Upper lobe of left lung (tissue), 6 donors: ENCODE measurements at regions not wholly inside any gene's neighbourhood (a gene's known extent, or its start where the extent isn't known, plus 50 kb on each side); places are given as distances from the start of the nearest gene placed in this dataset.

ENCODE experiments used
- ATAC-seq, 2 donors: fragments of 200-7000 bp; cut with Tn5 transposase; one replicate each; pipeline ENCODE4 v1.9.1; 2022; ENCODE audit warnings: mild to moderate bottlenecking in 2 of 2, moderate library complexity in 2 of 2; ENCODE audit not compliant: low FRiP score in 2 of 2
- DNase-seq, 2 donors: peaks; one replicate each; pipeline ENCODE4 v3.0.0-alpha.2; 2019 to 2020
- H3K27ac ChIP-seq, 4 donors: fragments of 200-600 bp; sonication (generic); one replicate each; pipeline ENCODE4 v1.5.1; 2016 to 2019
- H3K27me3 ChIP-seq, 4 donors: fragments of 200-600 bp; sonication (generic); one replicate each; pipeline ENCODE4 v1.5.1; 2017 to 2019
- H3K36me3 ChIP-seq, 4 donors: fragments of 200-600 bp; sonication (generic); one replicate each; pipeline ENCODE4 v1.5.1; 2016 to 2019
- H3K4me1 ChIP-seq, 4 donors: fragments of 200-600 bp; sonication (generic); one replicate each; pipeline ENCODE4 v1.5.1; 2018 to 2019
- H3K4me3 ChIP-seq, 4 donors: fragments of 200-600 bp; sonication (generic); one replicate each; pipeline ENCODE4 v1.5.1; 2017 to 2019; ENCODE audit warnings: mild to moderate bottlenecking in 2 of 4, moderate library complexity in 1 of 4
- H3K9me3 ChIP-seq, 4 donors: fragments of 200-600 bp; sonication (generic); one replicate each; pipeline ENCODE4 v1.5.1; 2018 to 2019
- EP300 ChIP-seq, 4 donors: sonication (generic); formaldehyde crosslinking; IDR thresholded peaks; one replicate each; pipeline ENCODE4 v1.5.1; 2017; ENCODE audit warnings: antibody characterized with exemption in 4 of 4, control low read depth in 2 of 4
- POLR2A ChIP-seq, 4 donors: fragments of 450-650 bp; IDR thresholded peaks; one replicate each; pipeline ENCODE4 v1.5.1; 2016 to 2017; ENCODE audit warnings: antibody characterized with exemption in 4 of 4, mild to moderate bottlenecking in 2 of 4
- POLR2AphosphoS5 ChIP-seq, 2 donors: sonication (generic); formaldehyde crosslinking; IDR thresholded peaks; one replicate each; pipeline ENCODE4 v1.5.1; 2017; ENCODE audit warnings: antibody characterized with exemption in 2 of 2
- whole genome bisulfite sequencing, 2 donors: methylation state at CpG; one replicate each; pipeline ENCODE4 v1.1.5; 2017 to 2018; 5-methylcytosine and 5-hydroxymethylcytosine counted together
- TF ChIP-seq, protein P1 (sequence below), 6 experiments: fragments of 450-650 bp in 4 of 6; fragments of 200-600 bp in 2 of 6; sonication (generic) in 2 of 6; IDR thresholded peaks; one replicate each; pipeline ENCODE4 v1.5.1; 2016 to 2019; ENCODE audit warnings: antibody characterized with exemption in 6 of 6
- donor health status: DM: no; HTN: no; CAD: no; lungs with moderate emphysema.
- donor health status: DM: no; HTN: yes; CAD: no; lungs with severe emphysema.

DNA sequence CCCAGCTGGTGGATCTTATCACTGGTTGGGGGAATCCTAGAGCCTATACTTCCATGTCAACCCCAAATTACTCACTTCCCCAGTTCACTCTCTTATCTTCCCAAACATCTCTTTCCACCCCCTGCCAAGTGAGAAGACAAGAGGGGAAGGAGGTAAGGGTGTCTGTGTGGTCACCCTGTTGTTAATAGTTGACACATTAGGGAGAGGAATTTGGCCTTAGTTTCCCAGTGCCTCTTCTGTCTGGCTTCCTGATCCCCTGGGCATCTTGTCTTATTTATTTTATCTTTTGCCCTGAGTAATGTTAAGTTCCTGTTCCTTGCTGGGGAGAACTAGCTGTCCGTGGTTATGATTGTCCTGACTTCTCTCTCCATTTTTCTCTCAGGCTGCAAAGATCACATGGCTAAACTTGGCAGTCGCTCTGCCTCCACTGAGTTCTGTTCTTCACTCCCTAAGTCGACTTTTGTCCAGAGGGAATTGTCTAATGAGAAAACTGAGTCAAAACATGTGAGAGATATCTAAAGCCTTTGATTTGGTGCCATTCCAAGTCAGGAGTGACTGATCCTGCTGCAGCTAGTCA, 157.1 kb upstream of the SYT6 start:
- Histone ChIP-seq H3K4me3 (no peak overlapping the region), H3K36me3 (no peaks in the 10 kb centered on the region), H3K27me3 (no peaks in the 10 kb centered on the region), H3K9me3 (no peaks in the 10 kb centered on the region), H3K4me1 (no peaks in the 10 kb centered on the region), H3K27ac (no peak overlapping the region)
- WGBS, 2 donors: 35 to 37% methylated on average over 3 of the region's 3 CpGs
- ATAC-seq: peak; percentile 11 to 85
- DNase-seq: no peak
- TF ChIP-seq, protein P1, sequence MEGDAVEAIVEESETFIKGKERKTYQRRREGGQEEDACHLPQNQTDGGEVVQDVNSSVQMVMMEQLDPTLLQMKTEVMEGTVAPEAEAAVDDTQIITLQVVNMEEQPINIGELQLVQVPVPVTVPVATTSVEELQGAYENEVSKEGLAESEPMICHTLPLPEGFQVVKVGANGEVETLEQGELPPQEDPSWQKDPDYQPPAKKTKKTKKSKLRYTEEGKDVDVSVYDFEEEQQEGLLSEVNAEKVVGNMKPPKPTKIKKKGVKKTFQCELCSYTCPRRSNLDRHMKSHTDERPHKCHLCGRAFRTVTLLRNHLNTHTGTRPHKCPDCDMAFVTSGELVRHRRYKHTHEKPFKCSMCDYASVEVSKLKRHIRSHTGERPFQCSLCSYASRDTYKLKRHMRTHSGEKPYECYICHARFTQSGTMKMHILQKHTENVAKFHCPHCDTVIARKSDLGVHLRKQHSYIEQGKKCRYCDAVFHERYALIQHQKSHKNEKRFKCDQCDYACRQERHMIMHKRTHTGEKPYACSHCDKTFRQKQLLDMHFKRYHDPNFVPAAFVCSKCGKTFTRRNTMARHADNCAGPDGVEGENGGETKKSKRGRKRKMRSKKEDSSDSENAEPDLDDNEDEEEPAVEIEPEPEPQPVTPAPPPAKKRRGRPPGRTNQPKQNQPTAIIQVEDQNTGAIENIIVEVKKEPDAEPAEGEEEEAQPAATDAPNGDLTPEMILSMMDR (IDR thresholded peaks at IDR 0.05): no peak
- no peak for TF ChIP-seq EP300 (IDR thresholded peaks at IDR 0.05)
- no peak for TF ChIP-seq POLR2AphosphoS5 (IDR thresholded peaks at IDR 0.05)

DNA sequence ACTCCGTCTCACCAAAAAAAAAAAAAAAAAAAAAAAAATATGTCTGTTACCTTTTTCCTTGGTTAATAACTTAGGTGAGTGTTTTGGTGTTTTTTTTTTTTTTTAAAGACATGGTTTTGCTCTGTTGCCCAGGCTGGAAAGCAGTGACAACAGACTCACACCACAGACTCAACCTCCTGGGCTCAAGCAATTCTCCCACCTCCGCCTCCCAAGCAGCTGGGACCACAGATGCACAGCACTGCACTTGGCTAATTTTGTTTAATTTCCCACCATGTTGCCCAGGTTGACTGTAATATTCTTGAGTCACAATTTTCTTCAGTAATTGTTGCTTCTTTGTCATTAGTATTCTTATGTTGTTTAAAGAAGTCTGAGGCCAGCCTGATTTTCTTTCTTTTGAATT, 149.2 kb upstream of the SYT6 start:
- no peaks in the 10 kb centered on the region for H3K36me3 ChIP-seq
- no peak overlapping the region for H3K27ac ChIP-seq
- 88 to 93% methylated on average over 2 of the region's 2 CpGs for WGBS, 2 donors
- H3K4me3 ChIP-seq: no peak overlapping the region
- H3K9me3 ChIP-seq: no peaks in the 10 kb centered on the region
- peaks cover 0 to 3% (median 0%) of the 10 kb centered on the region in 4 donors for H3K4me1 ChIP-seq
- no peaks in the 10 kb centered on the region for H3K27me3 ChIP-seq
- ATAC-seq: no peak
- DNase-seq: no peak
- TF ChIP-seq POLR2AphosphoS5 (IDR thresholded peaks at IDR 0.05) (no peak), EP300 (IDR thresholded peaks at IDR 0.05) (no peak), POLR2A (IDR thresholded peaks at IDR 0.05) (no peak)
- TF ChIP-seq, protein P1 (IDR thresholded peaks at IDR 0.05): no peak

DNA sequence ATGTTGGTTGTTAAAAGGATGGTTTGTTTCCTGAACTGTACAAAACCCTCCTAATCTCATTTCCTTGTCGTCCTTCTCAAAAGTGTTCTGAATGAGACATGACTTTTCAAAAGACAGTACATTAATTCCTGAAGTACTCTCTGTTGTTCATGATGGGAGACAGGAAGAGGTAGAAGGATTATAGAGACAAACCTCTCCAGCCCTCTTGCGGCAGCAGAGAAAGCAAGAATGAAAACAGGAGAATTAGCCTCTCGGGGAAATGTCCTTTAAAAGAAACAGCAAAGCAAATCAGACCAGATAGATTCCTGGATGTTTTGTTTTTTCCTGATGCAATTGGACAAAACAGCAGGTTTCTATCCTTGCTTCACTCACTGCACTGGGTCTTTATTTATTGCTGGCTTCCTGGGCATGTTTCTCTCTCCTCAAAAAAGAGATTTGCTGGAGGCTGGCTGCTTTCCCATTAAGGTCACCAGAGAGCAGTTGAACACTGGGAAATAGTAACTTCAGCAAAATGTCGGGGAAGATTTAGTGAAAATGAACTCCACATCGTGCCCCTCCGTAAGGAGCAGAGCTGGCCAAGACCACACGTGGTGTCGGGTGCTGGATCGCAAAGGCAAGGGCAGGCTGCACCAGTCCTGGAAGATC, 145.8 kb upstream of the SYT6 start:
- peak in 1 of 2 donors; percentile 5 for DNase-seq
- no peak for TF ChIP-seq EP300 (IDR thresholded peaks at IDR 0.05)
- no peak for TF ChIP-seq POLR2A (IDR thresholded peaks at IDR 0.05)
- TF ChIP-seq POLR2AphosphoS5 (IDR thresholded peaks at IDR 0.05): no peak
- TF ChIP-seq, protein P1 (IDR thresholded peaks at IDR 0.05): no peak
- H3K27ac ChIP-seq: no peak overlapping the region
- WGBS, 2 donors: 72 to 76% methylated on average over 9 of the region's 9 CpGs
- ATAC-seq: peak in 1 of 2 donors; percentile 19
- H3K4me1 ChIP-seq: peaks cover 0 to 3% (median 0%) of the 10 kb centered on the region in 4 donors
- H3K27me3 ChIP-seq: no peaks in the 10 kb centered on the region
- no peaks in the 10 kb centered on the region for H3K36me3 ChIP-seq
- no peaks in the 10 kb centered on the region for H3K9me3 ChIP-seq
- no peak overlapping the region for H3K4me3 ChIP-seq

GRCh38 chr1:114298008-114298407, 144.3 kb upstream of the SYT6 start:
- ATAC-seq (no peak), DNase-seq (peak in 1 of 2 donors; percentile 34)
- H3K36me3 ChIP-seq: no peaks in the 10 kb centered on the region
- H3K27ac ChIP-seq: no peak overlapping the region
- H3K9me3 ChIP-seq: no peaks in the 10 kb centered on the region
- H3K4me1 ChIP-seq: peaks cover 0 to 3% (median 0%) of the 10 kb centered on the region in 4 donors
- no peaks in the 10 kb centered on the region for H3K27me3 ChIP-seq
- no peak for TF ChIP-seq EP300 (IDR thresholded peaks at IDR 0.05)
- no peak for TF ChIP-seq POLR2A (IDR thresholded peaks at IDR 0.05)
- TF ChIP-seq POLR2AphosphoS5 (IDR thresholded peaks at IDR 0.05): no peak
- H3K4me3 ChIP-seq: no peak overlapping the region
- 84 to 87% methylated on average over 12 of the region's 12 CpGs for WGBS, 2 donors

DNA sequence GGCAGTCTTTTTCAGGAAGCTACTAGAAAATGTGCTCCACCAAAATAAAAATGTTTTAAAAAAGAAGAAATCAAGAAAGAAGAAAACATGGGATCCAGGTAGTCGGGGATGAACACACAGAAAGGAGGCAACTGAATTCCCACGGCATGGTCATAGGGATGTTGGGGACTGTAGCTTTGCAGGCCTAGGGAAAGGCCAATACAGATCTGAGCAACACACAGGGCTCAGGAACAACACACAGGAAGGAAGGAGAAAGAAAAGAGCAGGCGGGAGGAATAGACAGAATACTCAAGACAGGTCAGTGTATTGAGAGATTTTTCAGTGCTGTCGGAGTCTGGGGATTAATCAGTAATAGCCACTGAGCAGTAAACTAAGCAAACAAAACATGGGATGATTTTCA, 142.7 kb upstream of the SYT6 start:
- Histone ChIP-seq H3K27me3 (no peaks in the 10 kb centered on the region), H3K9me3 (no peaks in the 10 kb centered on the region), H3K4me1 (peaks cover 0 to 3% (median 0%) of the 10 kb centered on the region in 4 donors), H3K36me3 (no peaks in the 10 kb centered on the region), H3K27ac (no peak overlapping the region), H3K4me3 (no peak overlapping the region)
- DNase-seq: no peak
- no peak for TF ChIP-seq EP300 (IDR thresholded peaks at IDR 0.05)
- WGBS, 2 donors: 80 to 83% methylated on average over 4 of the region's 4 CpGs
- no peak for ATAC-seq

DNA sequence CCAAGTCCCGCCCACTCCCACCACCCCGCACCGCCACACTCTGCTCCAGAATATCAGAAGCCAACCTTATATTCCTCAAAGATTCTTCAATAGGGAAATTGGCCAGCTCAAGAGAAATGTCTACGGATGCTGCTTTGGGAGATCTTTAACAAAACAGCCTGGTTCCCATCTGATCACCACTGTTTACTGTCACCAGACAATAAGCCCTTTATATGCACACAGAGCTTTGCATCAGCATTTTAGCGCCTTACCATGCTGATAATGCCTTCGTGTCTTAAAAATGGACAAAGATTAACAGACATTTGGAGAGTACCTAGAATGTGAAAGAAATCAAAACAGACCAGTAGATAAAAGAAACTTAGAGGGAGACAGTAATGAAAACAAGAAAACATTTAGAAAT, 141.7 kb upstream of the SYT6 start:
- 57 to 58% methylated on average over 6 of the region's 6 CpGs for WGBS, 2 donors
- no peak overlapping the region for H3K4me3 ChIP-seq

More for the DNA sequence above, 141.7 kb upstream of the SYT6 start:
- no peak overlapping the region for H3K27ac ChIP-seq
- H3K36me3 ChIP-seq: no peaks in the 10 kb centered on the region
- no peaks in the 10 kb centered on the region for H3K9me3 ChIP-seq
- ATAC-seq (no peak), DNase-seq (no peak)
- peaks cover 0 to 3% (median 0%) of the 10 kb centered on the region in 4 donors for H3K4me1 ChIP-seq
- no peaks in the 10 kb centered on the region for H3K27me3 ChIP-seq
- no peak for TF ChIP-seq POLR2A (IDR thresholded peaks at IDR 0.05)
- no peak for TF ChIP-seq EP300 (IDR thresholded peaks at IDR 0.05)
- no peak for TF ChIP-seq POLR2AphosphoS5 (IDR thresholded peaks at IDR 0.05)
- TF ChIP-seq, protein P1 (IDR thresholded peaks at IDR 0.05): no peak
